ENCODE measurements at regions not wholly inside any gene's neighbourhood (a gene's known extent, or its start where the extent isn't known, plus 50 kb on each side); places are given as distances from the start of the nearest gene placed in this dataset.

DNA sequence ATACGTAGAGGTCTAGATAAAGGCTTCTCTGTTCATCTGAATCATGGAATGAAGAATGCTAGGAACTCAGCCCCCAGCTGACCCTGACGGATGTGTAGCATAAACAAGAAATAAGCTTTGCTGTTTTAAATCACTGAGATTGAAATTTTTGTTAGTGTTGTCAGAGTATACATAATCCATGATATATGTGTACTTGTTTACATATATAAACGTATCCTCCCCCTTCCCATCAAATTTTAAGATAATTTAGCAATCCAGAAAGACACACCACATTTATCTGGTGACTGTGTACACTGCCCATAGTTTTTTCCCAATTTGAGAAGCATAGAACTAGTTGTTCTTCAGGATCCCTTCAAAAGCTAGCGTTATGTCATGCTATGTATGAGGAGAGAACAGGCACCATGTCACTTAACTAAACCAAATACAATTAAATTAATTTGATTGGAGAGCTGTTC lies 80.8 kb upstream of the OSMR start:
- H3K36me3 ChIP-seq: no peaks in the 10 kb centered on the region
- H3K4me3 Mint-ChIP-seq: no peak overlapping the region
- H3K9me3 Mint-ChIP-seq: peaks cover 20% of the 10 kb centered on the region
- no peak for DNase-seq (ENCODE audit: low spot score)
- H3K27ac Mint-ChIP-seq: no peak overlapping the region
- TF ChIP-seq, protein P1, sequence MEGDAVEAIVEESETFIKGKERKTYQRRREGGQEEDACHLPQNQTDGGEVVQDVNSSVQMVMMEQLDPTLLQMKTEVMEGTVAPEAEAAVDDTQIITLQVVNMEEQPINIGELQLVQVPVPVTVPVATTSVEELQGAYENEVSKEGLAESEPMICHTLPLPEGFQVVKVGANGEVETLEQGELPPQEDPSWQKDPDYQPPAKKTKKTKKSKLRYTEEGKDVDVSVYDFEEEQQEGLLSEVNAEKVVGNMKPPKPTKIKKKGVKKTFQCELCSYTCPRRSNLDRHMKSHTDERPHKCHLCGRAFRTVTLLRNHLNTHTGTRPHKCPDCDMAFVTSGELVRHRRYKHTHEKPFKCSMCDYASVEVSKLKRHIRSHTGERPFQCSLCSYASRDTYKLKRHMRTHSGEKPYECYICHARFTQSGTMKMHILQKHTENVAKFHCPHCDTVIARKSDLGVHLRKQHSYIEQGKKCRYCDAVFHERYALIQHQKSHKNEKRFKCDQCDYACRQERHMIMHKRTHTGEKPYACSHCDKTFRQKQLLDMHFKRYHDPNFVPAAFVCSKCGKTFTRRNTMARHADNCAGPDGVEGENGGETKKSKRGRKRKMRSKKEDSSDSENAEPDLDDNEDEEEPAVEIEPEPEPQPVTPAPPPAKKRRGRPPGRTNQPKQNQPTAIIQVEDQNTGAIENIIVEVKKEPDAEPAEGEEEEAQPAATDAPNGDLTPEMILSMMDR (IDR thresholded peaks at IDR 0.05): no peak
- TF ChIP-seq EZH2phosphoT487 (IDR thresholded peaks at IDR 0.05): no peak
- no peak for TF ChIP-seq EZH2 (IDR thresholded peaks at IDR 0.05)
- H3K79me2 ChIP-seq (ENCODE audit: low read depth): no peaks in the 10 kb centered on the region
- no peak overlapping the region for H2AFZ ChIP-seq (replicated peaks)
- H3K4me2 ChIP-seq: no peak overlapping the region
- H3K9ac ChIP-seq: no peak overlapping the region
- no peaks in the 10 kb centered on the region for H3F3A ChIP-seq (ENCODE audit: low read depth)
- no peaks in the 10 kb centered on the region for H3K27me3 ChIP-seq
- H3K4me1 Mint-ChIP-seq: no peaks in the 10 kb centered on the region
- no peaks in the 10 kb centered on the region for H3K4me1 ChIP-seq
- no peaks in the 10 kb centered on the region for H3K27me3 Mint-ChIP-seq (ENCODE audit: insufficient read depth, low read depth)
- no peak overlapping the region for H3K4me3 ChIP-seq
- no peaks in the 10 kb centered on the region for H4K20me1 ChIP-seq (ENCODE audit: low read depth)
- no peak overlapping the region for H3K27ac ChIP-seq
- no peaks in the 10 kb centered on the region for H3K36me3 Mint-ChIP-seq
- H3K9me3 ChIP-seq (ENCODE audit: low read depth): no peaks in the 10 kb centered on the region

DNA sequence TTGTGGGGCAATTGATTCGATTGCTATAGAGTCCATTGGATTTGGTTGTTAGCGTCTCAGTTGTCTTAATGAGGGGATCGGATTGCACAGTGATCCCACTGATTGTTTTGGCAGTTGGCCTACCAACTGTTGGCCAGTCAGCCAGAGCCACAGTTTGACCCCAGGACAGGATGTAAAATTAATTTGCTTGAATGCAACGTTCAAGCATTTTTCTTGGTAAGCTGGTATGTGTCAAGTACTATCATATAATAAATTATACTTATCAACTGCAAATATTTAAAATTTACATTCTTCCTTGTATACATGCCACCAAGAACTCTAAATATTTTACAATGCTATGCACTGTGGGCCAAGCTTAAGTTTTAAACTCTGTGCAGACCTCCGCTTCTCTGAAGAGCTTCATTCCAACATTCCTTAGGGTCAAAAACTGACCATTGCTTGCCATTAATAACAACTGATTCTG lies 80.4 kb upstream of the OSMR start:
- DNase-seq (ENCODE audit: low spot score): no peak
- Histone ChIP-seq H3K79me2 (ENCODE audit: low read depth) (no peaks in the 10 kb centered on the region), H4K20me1 (ENCODE audit: low read depth) (no peaks in the 10 kb centered on the region), H3K9me3 (ENCODE audit: low read depth) (no peaks in the 10 kb centered on the region), H3K27ac (no peak overlapping the region), H3K4me3 (no peak overlapping the region), H3K9ac (no peak overlapping the region), H3K4me1 (no peaks in the 10 kb centered on the region), H3K36me3 (no peaks in the 10 kb centered on the region), H3K4me2 (no peak overlapping the region), H3K27me3 (no peaks in the 10 kb centered on the region), H2AFZ (replicated peaks) (no peak overlapping the region), H3F3A (ENCODE audit: low read depth) (no peaks in the 10 kb centered on the region)
- no peak for TF ChIP-seq EZH2phosphoT487 (IDR thresholded peaks at IDR 0.05)
- TF ChIP-seq, protein P1 (IDR thresholded peaks at IDR 0.05): no peak
- no peak for TF ChIP-seq EZH2 (IDR thresholded peaks at IDR 0.05)
- Mint-ChIP-seq H3K4me1 (no peaks in the 10 kb centered on the region), H3K9me3 (peaks cover 20% of the 10 kb centered on the region), H3K27ac (no peak overlapping the region), H3K4me3 (no peak overlapping the region), H3K36me3 (no peaks in the 10 kb centered on the region), H3K27me3 (ENCODE audit: insufficient read depth, low read depth) (no peaks in the 10 kb centered on the region)

DNA sequence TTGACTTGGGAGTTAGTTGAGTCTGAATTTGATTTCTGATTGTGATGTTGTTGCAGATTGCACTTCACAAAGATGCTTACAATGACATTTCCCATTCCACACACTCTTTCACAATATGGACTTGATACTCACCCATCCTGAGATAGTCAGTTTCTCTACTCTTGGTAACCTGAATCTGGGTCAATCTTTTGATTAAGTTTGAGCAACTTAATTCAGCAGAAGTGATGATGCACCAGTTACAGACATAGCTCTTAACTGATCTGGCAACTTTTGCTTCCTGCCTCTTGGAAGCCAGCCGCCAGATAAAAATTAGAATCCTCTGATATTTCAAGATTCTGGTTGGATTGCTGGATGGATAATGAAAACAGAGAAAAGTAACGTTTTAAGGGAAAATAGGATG lies 79.7 kb upstream of the OSMR start:
- Histone ChIP-seq H3K4me1 (no peaks in the 10 kb centered on the region), H3K27me3 (no peaks in the 10 kb centered on the region), H2AFZ (replicated peaks) (no peak overlapping the region), H3K79me2 (ENCODE audit: low read depth) (no peaks in the 10 kb centered on the region), H4K20me1 (ENCODE audit: low read depth) (no peaks in the 10 kb centered on the region), H3K9me3 (ENCODE audit: low read depth) (no peaks in the 10 kb centered on the region), H3K27ac (no peak overlapping the region), H3K9ac (no peak overlapping the region), H3K4me3 (no peak overlapping the region), H3F3A (ENCODE audit: low read depth) (no peaks in the 10 kb centered on the region), H3K4me2 (no peak overlapping the region), H3K36me3 (no peaks in the 10 kb centered on the region)
- Mint-ChIP-seq H3K27me3 (ENCODE audit: insufficient read depth, low read depth) (no peaks in the 10 kb centered on the region), H3K36me3 (no peaks in the 10 kb centered on the region), H3K27ac (no peak overlapping the region), H3K9me3 (peaks cover 20% of the 10 kb centered on the region), H3K4me3 (no peak overlapping the region), H3K4me1 (no peaks in the 10 kb centered on the region)
- no peak for TF ChIP-seq EZH2phosphoT487 (IDR thresholded peaks at IDR 0.05)
- TF ChIP-seq, protein P1 (IDR thresholded peaks at IDR 0.05): no peak
- no peak for TF ChIP-seq EZH2 (IDR thresholded peaks at IDR 0.05)
- no peak for DNase-seq (ENCODE audit: low spot score)

Measured in neural progenitor cell (in vitro differentiated cells).